ENCODE measurements at regions not wholly inside any gene's neighbourhood (a gene's known extent, or its start where the extent isn't known, plus 50 kb on each side); places are given as distances from the start of the nearest gene placed in this dataset.

DNA sequence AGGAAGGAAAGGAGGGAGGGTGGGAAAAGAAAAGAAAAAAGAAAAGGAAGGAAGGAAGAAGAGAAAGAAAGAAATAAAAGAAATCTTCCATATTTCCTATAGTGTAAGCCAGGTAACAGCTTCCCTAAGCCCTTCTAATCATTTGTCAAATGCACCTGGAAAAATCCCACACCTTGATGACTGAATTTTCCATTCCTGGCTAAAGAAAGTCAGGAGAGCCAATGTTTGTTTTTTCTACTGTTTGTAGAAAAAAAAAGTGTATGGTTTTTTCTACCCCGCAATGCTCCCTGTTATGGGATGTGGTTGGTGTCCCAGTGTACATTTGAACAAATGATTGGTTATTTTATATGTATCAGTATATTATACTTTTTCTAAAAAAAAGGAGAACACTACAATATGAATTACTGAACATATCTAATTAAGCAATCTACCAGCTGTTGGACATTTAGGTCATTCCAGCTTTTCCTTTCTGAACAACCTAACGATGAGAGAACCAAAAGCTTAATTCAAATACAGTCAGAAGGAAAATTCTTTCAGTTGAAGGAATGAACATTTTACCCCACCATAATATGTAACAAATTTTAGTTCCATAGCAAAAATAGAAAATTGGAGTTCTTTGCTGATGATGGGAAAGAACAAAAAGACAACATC lies 355.0 kb downstream of the SETD4 start:
- ATAC-seq: no peak
- intact Hi-C loops (cut with DNase I): no loop called here
- no peaks in the 10 kb centered on the region for H3K36me3 ChIP-seq
- H3K4me3 ChIP-seq: no peak overlapping the region
- TF ChIP-seq CTCF (IDR thresholded peaks at IDR 0.05): no peak
- no peak for TF ChIP-seq POLR2A (IDR thresholded peaks at IDR 0.05)
- H3K4me1 ChIP-seq: peaks cover 0 to 5% (median 0%) of the 10 kb centered on the region in 12 donors
- DNase-seq: no peak
- no peak overlapping the region for H3K27ac ChIP-seq
- H3K9me3 ChIP-seq: no peaks in the 10 kb centered on the region
- WGBS, 4 donors: 48 to 94% (median 90%) methylated on average over 2 of the region's 2 CpGs
- H3K27me3 ChIP-seq: peaks cover 0 to 7% (median 0%) of the 10 kb centered on the region in 9 donors

GRCh38 chr21:35703704-35704103 lies 356.6 kb downstream of the SETD4 start:
- TF ChIP-seq POLR2A (IDR thresholded peaks at IDR 0.05): no peak
- TF ChIP-seq CTCF (IDR thresholded peaks at IDR 0.05): no peak
- ATAC-seq (no peak), DNase-seq (no peak)
- intact Hi-C loops (cut with DNase I): no loop called here
- H3K27ac ChIP-seq: no peak overlapping the region
- no peak overlapping the region for H3K4me3 ChIP-seq
- H3K36me3 ChIP-seq: no peaks in the 10 kb centered on the region
- H3K4me1 ChIP-seq: peaks cover 0 to 5% (median 0%) of the 10 kb centered on the region in 12 donors
- H3K9me3 ChIP-seq: no peaks in the 10 kb centered on the region
- peaks cover 0 to 7% (median 0%) of the 10 kb centered on the region in 9 donors for H3K27me3 ChIP-seq
- WGBS, 4 donors: 95 to 98% (median 98%) methylated on average over 1 of the region's 1 CpG

GRCh38 chr21:35699361-35699760 lies 361.0 kb downstream of the SETD4 start:
- intact Hi-C loops (cut with DNase I): no loop called here
- WGBS, 4 donors: 85 to 91% (median 90%) methylated on average over 3 of the region's 3 CpGs

GRCh38 chr21:35697321-35697808 lies 363.0 kb downstream of the SETD4 start:
- Histone ChIP-seq H3K27ac (no peak overlapping the region), H3K36me3 (no peaks in the 10 kb centered on the region), H3K4me3 (no peak overlapping the region), H3K27me3 (no peaks in the 10 kb centered on the region), H3K9me3 (no peaks in the 10 kb centered on the region), H3K4me1 (peaks cover 0 to 22% (median 13%) of the 10 kb centered on the region in 12 donors)
- DNase-seq (peak; percentile 72 to 92 (median 78)), ATAC-seq (peak in 3 of 4 donors; percentile 80 to 85 (median 83))
- intact Hi-C loops (cut with DNase I): no loop called here
- 0 to 4% (median 2%) methylated on average over 3 of the region's 3 CpGs for WGBS, 4 donors
- TF ChIP-seq POLR2A (IDR thresholded peaks at IDR 0.05) (no peak), CTCF (IDR thresholded peaks at IDR 0.05) (no peak)

More at GRCh38 chr21:35699361-35699760, 361.0 kb downstream of the SETD4 start:
- no peaks in the 10 kb centered on the region for H3K9me3 ChIP-seq
- DNase-seq: no peak
- no peak overlapping the region for H3K27ac ChIP-seq
- TF ChIP-seq CTCF (IDR thresholded peaks at IDR 0.05) (no peak), POLR2A (IDR thresholded peaks at IDR 0.05) (no peak)
- H3K4me3 ChIP-seq: no peak overlapping the region
- ATAC-seq: no peak
- no peaks in the 10 kb centered on the region for H3K36me3 ChIP-seq
- peaks cover 0 to 23% (median 13%) of the 10 kb centered on the region in 12 donors for H3K4me1 ChIP-seq
- H3K27me3 ChIP-seq: no peaks in the 10 kb centered on the region

Measured in heart left ventricle (tissue), 16 donors.